H9 (cell line): ENCODE measurements at regions not wholly inside any gene's neighbourhood (a gene's known extent, or its start where the extent isn't known, plus 50 kb on each side); places are given as distances from the start of the nearest gene placed in this dataset.

Source experiments
- DNase-seq: peaks from one replicate; pipeline ENCODE4 v3.0.0-alpha.2; 2017
- H2AFZ ChIP-seq: one replicate; pipeline ENCODE4 v1.6.1; 2013; ENCODE audit warnings: mild to moderate bottlenecking, low read length, control low read depth, moderate library complexity
- H2AK5ac ChIP-seq: 2 replicates; pipeline ENCODE4 v1.6.1; 2013; ENCODE audit warnings: low read length, control low read depth, mixed read lengths; ENCODE audit not compliant: insufficient read length
- H2BK120ac ChIP-seq: one replicate; pipeline ENCODE4 v1.6.1; 2013; ENCODE audit warnings: low read depth, mild to moderate bottlenecking, low read length, control low read depth, inconsistent platforms; ENCODE audit not compliant: poor library complexity, severe bottlenecking
- H2BK12ac ChIP-seq: 2 replicates; pipeline ENCODE4 v1.6.1; 2013; ENCODE audit warnings: low read length, control low read depth, mixed read lengths, low read depth; ENCODE audit not compliant: insufficient read length
- H2BK15ac ChIP-seq: 2 replicates; pipeline ENCODE4 v1.6.1; 2013; ENCODE audit warnings: low read depth, low read length, control low read depth
- H2BK20ac ChIP-seq: one replicate; pipeline ENCODE4 v1.6.1; 2013; ENCODE audit warnings: low read depth, mild to moderate bottlenecking, low read length, control low read depth, inconsistent platforms; ENCODE audit not compliant: poor library complexity, severe bottlenecking
- H2BK5ac ChIP-seq: 2 replicates; pipeline ENCODE4 v1.6.1; 2013; ENCODE audit warnings: low read length, control low read depth, mixed read lengths; ENCODE audit not compliant: insufficient read length
- H3K14ac ChIP-seq: 2 replicates; pipeline ENCODE4 v1.6.1; 2013; ENCODE audit warnings: low read length, control low read depth; ENCODE audit not compliant: insufficient read depth
- H3K18ac ChIP-seq: 2 replicates; pipeline ENCODE4 v1.6.1; 2013; ENCODE audit warnings: low read depth, mild to moderate bottlenecking, mixed read lengths, low read length, control low read depth; ENCODE audit not compliant: insufficient read length
- H3K23ac ChIP-seq: 2 replicates; pipeline ENCODE4 v1.6.1; 2013; ENCODE audit warnings: low read length, control low read depth, mixed read lengths, low read depth; ENCODE audit not compliant: insufficient read length
- H3K23me2 ChIP-seq: 2 replicates; pipeline ENCODE4 v1.6.1; 2013; ENCODE audit warnings: low read depth, mild to moderate bottlenecking, mixed read lengths, low read length, control low read depth; ENCODE audit not compliant: insufficient read length, poor library complexity, severe bottlenecking
- H3K27ac ChIP-seq: 2 replicates; pipeline ENCODE4 v1.5.1; 2013; ENCODE audit warnings: low read length, control low read depth, mixed read lengths, low read depth; ENCODE audit not compliant: insufficient read length
- H3K27me3 ChIP-seq: 2 replicates; pipeline ENCODE4 v1.6.1; 2013; ENCODE audit warnings: low read length, control low read depth, inconsistent platforms; ENCODE audit not compliant: insufficient read depth
- H3K4ac ChIP-seq: 2 replicates; pipeline ENCODE4 v1.6.1; 2013; ENCODE audit warnings: low read depth, mild to moderate bottlenecking, control low read depth, inconsistent platforms, low read length, moderate library complexity
- H3K4me1 ChIP-seq: 2 replicates; pipeline ENCODE4 v1.6.1; 2013; ENCODE audit warnings: low read length, control low read depth, inconsistent platforms; ENCODE audit not compliant: insufficient read depth
- H3K4me2 ChIP-seq: 2 replicates; pipeline ENCODE4 v1.6.1; 2013; ENCODE audit warnings: low read length, control low read depth, mixed read lengths; ENCODE audit not compliant: insufficient read length, insufficient read depth
- H3K56ac ChIP-seq: 2 replicates; pipeline ENCODE4 v1.6.1; 2013; ENCODE audit warnings: low read depth, mild to moderate bottlenecking, mixed read lengths, low read length, control low read depth; ENCODE audit not compliant: insufficient read length
- H3K79me1 ChIP-seq: 2 replicates; pipeline ENCODE4 v1.6.1; 2013; ENCODE audit warnings: low read depth, mild to moderate bottlenecking, moderate library complexity, low read length, control low read depth, inconsistent platforms; ENCODE audit not compliant: insufficient read depth, poor library complexity, severe bottlenecking
- H3K79me2 ChIP-seq: 2 replicates; pipeline ENCODE4 v1.6.1; 2013; ENCODE audit warnings: low read length, control low read depth, inconsistent platforms; ENCODE audit not compliant: insufficient read depth
- H3K9ac ChIP-seq: 2 replicates; pipeline ENCODE4 v1.6.1; 2013; ENCODE audit warnings: low read length, control low read depth, mixed read lengths; ENCODE audit not compliant: insufficient read length; ENCODE audit errors: extremely low read depth
- H3K9me3 ChIP-seq: one replicate; pipeline ENCODE4 v1.6.1; 2013; ENCODE audit warnings: low read depth, low read length, inconsistent platforms; ENCODE audit not compliant: control insufficient read depth
- H3T11ph ChIP-seq: one replicate; pipeline ENCODE4 v1.6.1; 2013; ENCODE audit warnings: mild to moderate bottlenecking, low read length, control low read depth, inconsistent platforms
- H4K20me1 ChIP-seq: one replicate; pipeline ENCODE4 v1.6.1; 2013; ENCODE audit not compliant: control insufficient read depth, insufficient read length, insufficient read depth
- H4K5ac ChIP-seq: 2 replicates; pipeline ENCODE4 v1.6.1; 2013; ENCODE audit warnings: low read depth, mild to moderate bottlenecking, mixed read lengths, low read length, control low read depth; ENCODE audit not compliant: insufficient read length
- H4K8ac ChIP-seq: replicated peaks from 2 replicates; pipeline ENCODE4 v1.6.1; 2013; ENCODE audit warnings: low read length, control low read depth, mixed read lengths, low read depth; ENCODE audit not compliant: insufficient read length
- H4K91ac ChIP-seq: 2 replicates; pipeline ENCODE4 v1.6.1; 2013; ENCODE audit warnings: low read depth, mild to moderate bottlenecking, moderate library complexity, mixed read lengths, low read length, control low read depth; ENCODE audit not compliant: insufficient read length
- H3K27ac Mint-ChIP-seq, 3 experiments: 2 replicates in 2 of 3; 3 replicates in 1 of 3; pipeline ENCODE4 v1.8.0; 2020 to 2021; ENCODE audit warnings: mixed read lengths in 3 of 3, mild to moderate bottlenecking in 1 of 3, moderate library complexity in 1 of 3
- H3K27me3 Mint-ChIP-seq: 2 replicates; pipeline ENCODE4 v1.8.0; 2021; ENCODE audit warnings: low read depth, mild to moderate bottlenecking, moderate library complexity, mixed read lengths
- H3K36me3 Mint-ChIP-seq, 3 experiments: 2 replicates in 2 of 3; 3 replicates in 1 of 3; pipeline ENCODE4 v1.8.0; 2020 to 2021; ENCODE audit warnings: low read depth in 3 of 3, mixed read lengths in 3 of 3; ENCODE audit not compliant: insufficient read depth in 1 of 3
- H3K4me1 Mint-ChIP-seq, 2 experiments: 2 replicates each; pipeline ENCODE4 v1.8.0; 2020; ENCODE audit warnings: mixed read lengths in 2 of 2
- H3K4me3 Mint-ChIP-seq, 2 experiments: 2 replicates in 1 of 2; 3 replicates in 1 of 2; pipeline ENCODE4 v1.8.0; 2020 to 2021; ENCODE audit warnings: mild to moderate bottlenecking in 2 of 2, mixed read lengths in 2 of 2, moderate library complexity in 1 of 2
- H3K9me3 Mint-ChIP-seq, 2 experiments: 2 replicates in 1 of 2; 3 replicates in 1 of 2; pipeline ENCODE4 v1.8.0; 2020; ENCODE audit warnings: mild to moderate bottlenecking in 2 of 2, mixed read lengths in 2 of 2, moderate library complexity in 1 of 2
- CTCF ChIP-seq: fragments of 200-600 bp; sonication (generic); conservative IDR thresholded peaks from 3 replicates; pipeline ENCODE4 v1.8.0; 2021; ENCODE audit warnings: antibody characterized with exemption, mild to moderate bottlenecking
- WGBS: extraction: QIAGEN DNeasy Blood & Tissue Kit; methylation state at CpG from one replicate; pipeline ENCODE4 v1.1.7; 2013; ENCODE audit warnings: missing lambda C conversion rate, low lambda C conversion rate, mixed read lengths; ENCODE audit not compliant: insufficient read length; ENCODE audit errors: extremely low coverage; 5-methylcytosine and 5-hydroxymethylcytosine counted together

DNA sequence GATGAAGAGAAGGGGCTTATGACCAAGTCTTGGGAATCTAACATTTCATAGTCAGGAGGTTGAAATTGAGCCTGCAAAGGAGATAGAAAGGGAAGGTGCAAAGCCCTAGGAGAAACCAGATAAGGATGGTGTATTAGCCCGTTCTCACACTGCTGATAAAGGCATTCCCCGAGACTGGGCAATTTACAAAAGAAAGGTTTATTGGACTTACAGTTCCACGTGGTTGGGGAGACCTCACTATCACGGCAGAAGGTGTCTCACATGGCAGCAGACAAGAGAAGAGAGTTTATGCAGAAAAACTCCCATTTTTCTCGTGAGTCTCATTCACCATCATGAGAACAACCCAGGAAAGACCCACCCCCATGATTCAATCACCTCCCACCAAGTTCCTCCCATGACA, 129.5 kb upstream of the LNX1 start:
- Histone ChIP-seq H4K91ac (no peak overlapping the region), H3K27me3 (no peaks in the 10 kb centered on the region), H3K18ac (no peak overlapping the region), H2AFZ (no peak overlapping the region), H3K79me1 (no peaks in the 10 kb centered on the region), H2AK5ac (no peak overlapping the region), H4K5ac (no peak overlapping the region), H3K4me1 (no peaks in the 10 kb centered on the region), H3K9ac (no peak overlapping the region), H3K9me3 (no peaks in the 10 kb centered on the region), H3K23me2 (no peaks in the 10 kb centered on the region), H3K4me2 (no peak overlapping the region), H3K79me2 (no peaks in the 10 kb centered on the region), H4K8ac (no peak overlapping the region), H3K23ac (no peak overlapping the region), H3K14ac (no peak overlapping the region), H3K27ac (no peak overlapping the region), H3T11ph (no peak overlapping the region), H3K4ac (no peak overlapping the region), H2BK120ac (no peak overlapping the region), H3K56ac (no peak overlapping the region), H2BK20ac (no peak overlapping the region), H4K20me1 (no peaks in the 10 kb centered on the region), H2BK12ac (no peak overlapping the region), H2BK15ac (no peak overlapping the region), H2BK5ac (no peak overlapping the region)
- DNase-seq: no peak
- peaks cover 3% of the 10 kb centered on the region; the same call in 1 of the 2 replicates for H3K27me3 Mint-ChIP-seq
- WGBS: no CpG with 5 or more reads among the region's 5 CpGs
- H3K4me3 Mint-ChIP-seq: no peak overlapping the region
- no peak for TF ChIP-seq CTCF
- H3K27ac Mint-ChIP-seq: no peak overlapping the region
- no peaks in the 10 kb centered on the region for H3K9me3 Mint-ChIP-seq
- H3K36me3 Mint-ChIP-seq: no peaks in the 10 kb centered on the region
- H3K4me1 Mint-ChIP-seq: no peaks in the 10 kb centered on the region; a peak in 1 of 4 replicates
